ENCODE measurements at regions not wholly inside any gene's neighbourhood (a gene's known extent, or its start where the extent isn't known, plus 50 kb on each side); places are given as distances from the start of the nearest gene placed in this dataset.
"Not testable (repeated sequence)": the region's sequence is repeated elsewhere in the genome, so short reads cannot be mapped to it uniquely, and the experiment has no call there.

- DNase-seq (ENCODE audit: low read depth) = no peak
Observed at GRCh38 chr2:173467751-173468150, 113.1 kb downstream of the CDCA7 start.

GRCh38 chr2:173468266-173468793 lies 113.7 kb downstream of the CDCA7 start:
- no peak for DNase-seq (ENCODE audit: low read depth)

- no peak for DNase-seq (ENCODE audit: low read depth)
Observed at GRCh38 chr2:173472112-173472511, 117.4 kb downstream of the CDCA7 start.

GRCh38 chr2:173483137-173483536 lies 128.5 kb downstream of the CDCA7 start:
- DNase-seq (ENCODE audit: low read depth) = no peak

- DNase-seq (ENCODE audit: low read depth) = no peak
Observed at GRCh38 chr2:173488861-173489260, 134.2 kb downstream of the CDCA7 start.

GRCh38 chr2:173491418-173491817 lies 136.7 kb downstream of the CDCA7 start:
- DNase-seq (ENCODE audit: low read depth) = no peak

GRCh38 chr2:173493874-173494273 lies 139.2 kb downstream of the CDCA7 start:
- no peak for DNase-seq (ENCODE audit: low read depth)

GRCh38 chr2:173496746-173497145 lies 142.1 kb downstream of the CDCA7 start:
- peak; percentile 34 for DNase-seq (ENCODE audit: low read depth)

- no peak for DNase-seq (ENCODE audit: low read depth)
Observed at GRCh38 chr2:173500953-173501352, 146.3 kb downstream of the CDCA7 start.

- no peak for DNase-seq (ENCODE audit: low read depth)
Observed at GRCh38 chr2:173502296-173502695, 147.6 kb downstream of the CDCA7 start.

GRCh38 chr2:173511357-173511756 lies 156.7 kb downstream of the CDCA7 start:
- no peak for DNase-seq (ENCODE audit: low read depth)

- DNase-seq (ENCODE audit: low read depth) = no peak
Observed at GRCh38 chr2:173511942-173512341, 157.3 kb downstream of the CDCA7 start.

GRCh38 chr2:173513107-173513727 lies 158.5 kb downstream of the CDCA7 start:
- DNase-seq (ENCODE audit: low read depth) = no peak

GRCh38 chr2:173520918-173521317 lies 166.2 kb downstream of the CDCA7 start:
- no peak for DNase-seq (ENCODE audit: low read depth)

- DNase-seq (ENCODE audit: low read depth) = peak; percentile 21
Observed at GRCh38 chr2:173521450-173522192, 166.9 kb downstream of the CDCA7 start.

- DNase-seq (ENCODE audit: low read depth) = no peak
Observed at GRCh38 chr2:173523497-173523896, 168.8 kb downstream of the CDCA7 start.

GRCh38 chr2:173524256-173524955 lies 169.7 kb downstream of the CDCA7 start:
- no peak for DNase-seq (ENCODE audit: low read depth)

GRCh38 chr2:173532732-173533531 lies 178.3 kb downstream of the CDCA7 start:
- not testable (repeated sequence) for DNase-seq (ENCODE audit: low read depth)

GRCh38 chr2:173537694-173538093 lies 183.0 kb downstream of the CDCA7 start:
- no peak for DNase-seq (ENCODE audit: low read depth)

- DNase-seq (ENCODE audit: low read depth) = no peak
Observed at GRCh38 chr2:173539615-173540014, 184.9 kb downstream of the CDCA7 start.

GRCh38 chr2:173544641-173545363 lies 190.1 kb downstream of the CDCA7 start:
- DNase-seq (ENCODE audit: low read depth) = no peak
